ENCODE measurements at regions not wholly inside any gene's neighbourhood (a gene's known extent, or its start where the extent isn't known, plus 50 kb on each side); places are given as distances from the start of the nearest gene placed in this dataset.

- no peak for ATAC-seq
- ChIA-PET CTCF (ENCODE audit: low intra/inter-chr PET ratio) (no interaction called here), POLR2A (no interaction called here)
- H3K9me1 ChIP-seq (ENCODE audit: control insufficient read depth, insufficient read depth, low read length), result no peaks in the 10 kb centered on the region
- no peaks in the 10 kb centered on the region for H4K20me1 ChIP-seq (replicated peaks; ENCODE audit: control insufficient read depth, insufficient read depth, low read length)
- H3K27me3 ChIP-seq (ENCODE audit: control insufficient read depth in 2 of 2, insufficient read depth in 2 of 2, low read length in 2 of 2), result no peaks in the 10 kb centered on the region
- no peaks in the 10 kb centered on the region for H3K4me1 ChIP-seq (replicated peaks in 1 of 2; ENCODE audit: control insufficient read depth in 2 of 2, insufficient read depth in 2 of 2, low read length in 2 of 2)
- H3K79me2 ChIP-seq (ENCODE audit: control insufficient read depth, insufficient read depth, low read length), result no peaks in the 10 kb centered on the region
- 0% methylated on average over 1 of the region's 1 CpG for WGBS (ENCODE audit: insufficient coverage, low coverage, missing lambda C conversion rate)
- TF ChIP-seq ZNF780A (CRISPR knock-in tag; IDR thresholded peaks at IDR 0.05) (no peak), HMBOX1 (IDR thresholded peaks at IDR 0.05) (no peak), TCFL5 (CRISPR knock-in tag; conservative IDR thresholded peaks at IDR 0.05) (no peak), ZFX (CRISPR knock-in tag; IDR thresholded peaks at IDR 0.05) (no peak), MITF (IDR thresholded peaks at IDR 0.05) (no peak), SMAD1 (IDR thresholded peaks at IDR 0.05; ENCODE audit: low read depth, low read length, partially characterized antibody) (no peak)
- TF ChIP-seq, protein P1, sequence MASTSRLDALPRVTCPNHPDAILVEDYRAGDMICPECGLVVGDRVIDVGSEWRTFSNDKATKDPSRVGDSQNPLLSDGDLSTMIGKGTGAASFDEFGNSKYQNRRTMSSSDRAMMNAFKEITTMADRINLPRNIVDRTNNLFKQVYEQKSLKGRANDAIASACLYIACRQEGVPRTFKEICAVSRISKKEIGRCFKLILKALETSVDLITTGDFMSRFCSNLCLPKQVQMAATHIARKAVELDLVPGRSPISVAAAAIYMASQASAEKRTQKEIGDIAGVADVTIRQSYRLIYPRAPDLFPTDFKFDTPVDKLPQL (IDR thresholded peaks at IDR 0.05; ENCODE audit: extremely low read depth, insufficient read length), result no peak
- TF ChIP-seq, protein P2, sequence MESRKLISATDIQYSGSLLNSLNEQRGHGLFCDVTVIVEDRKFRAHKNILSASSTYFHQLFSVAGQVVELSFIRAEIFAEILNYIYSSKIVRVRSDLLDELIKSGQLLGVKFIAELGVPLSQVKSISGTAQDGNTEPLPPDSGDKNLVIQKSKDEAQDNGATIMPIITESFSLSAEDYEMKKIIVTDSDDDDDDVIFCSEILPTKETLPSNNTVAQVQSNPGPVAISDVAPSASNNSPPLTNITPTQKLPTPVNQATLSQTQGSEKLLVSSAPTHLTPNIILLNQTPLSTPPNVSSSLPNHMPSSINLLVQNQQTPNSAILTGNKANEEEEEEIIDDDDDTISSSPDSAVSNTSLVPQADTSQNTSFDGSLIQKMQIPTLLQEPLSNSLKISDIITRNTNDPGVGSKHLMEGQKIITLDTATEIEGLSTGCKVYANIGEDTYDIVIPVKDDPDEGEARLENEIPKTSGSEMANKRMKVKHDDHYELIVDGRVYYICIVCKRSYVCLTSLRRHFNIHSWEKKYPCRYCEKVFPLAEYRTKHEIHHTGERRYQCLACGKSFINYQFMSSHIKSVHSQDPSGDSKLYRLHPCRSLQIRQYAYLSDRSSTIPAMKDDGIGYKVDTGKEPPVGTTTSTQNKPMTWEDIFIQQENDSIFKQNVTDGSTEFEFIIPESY (CRISPR knock-in tag; IDR thresholded peaks at IDR 0.05), result no peak
- H2AFZ ChIP-seq (ENCODE audit: low read depth, low read length), result no peak overlapping the region
- no peak for FAIRE-seq
- H3K9ac ChIP-seq (ENCODE audit: insufficient read depth in 1 of 2, low read depth in 2 of 2, low read length in 2 of 2), result no peak overlapping the region
- no peak overlapping the region for H3K4me2 ChIP-seq (ENCODE audit: insufficient read depth, low read length)
- no peak overlapping the region for H3K4me3 ChIP-seq
- DNase-seq (ENCODE audit: extremely low read depth in 1 of 4, low spot score in 3 of 4), result no peak
- no TSS peak for BruUV-seq (replicated peaks)
- in situ Hi-C loops (cut with MboI), result no loop called here
- H3K27ac ChIP-seq (ENCODE audit: extremely low read depth, low read depth, low read length), result no peak overlapping the region
- H3K36me3 ChIP-seq (ENCODE audit: control insufficient read depth, insufficient read depth, low read length), result no peaks in the 10 kb centered on the region
- no peaks in the 10 kb centered on the region for H3K9me3 ChIP-seq (replicated peaks; ENCODE audit: control insufficient read depth, insufficient read depth, low read depth, low read length)
- intact Hi-C loops (cut with micrococcal nuclease), result no loop called here
Measured at GRCh38 chr18:11419338-11419737, 190.1 kb upstream of the SLC35G4 start.

Data from K562 (cell line).